Lower leg skin (tissue), 3 donors: ENCODE measurements at regions not wholly inside any gene's neighbourhood (a gene's known extent, or its start where the extent isn't known, plus 50 kb on each side); places are given as distances from the start of the nearest gene placed in this dataset.

Source experiments
- POLR2A ChIP-seq, 2 donors: fragments of 450-650 bp; IDR thresholded peaks; one replicate each; pipeline ENCODE4 v1.6.1; 2016 to 2017; ENCODE audit warnings: antibody characterized with exemption in 2 of 2, mild to moderate bottlenecking in 1 of 2, moderate library complexity in 1 of 2
- TF ChIP-seq, protein P1 (sequence below), 3 donors: fragments of 450-650 bp; IDR thresholded peaks; one replicate each; pipeline ENCODE4 v1.5.1; 2016; ENCODE audit warnings: antibody characterized with exemption in 3 of 3, mild to moderate bottlenecking in 3 of 3, moderate library complexity in 2 of 3

DNA sequence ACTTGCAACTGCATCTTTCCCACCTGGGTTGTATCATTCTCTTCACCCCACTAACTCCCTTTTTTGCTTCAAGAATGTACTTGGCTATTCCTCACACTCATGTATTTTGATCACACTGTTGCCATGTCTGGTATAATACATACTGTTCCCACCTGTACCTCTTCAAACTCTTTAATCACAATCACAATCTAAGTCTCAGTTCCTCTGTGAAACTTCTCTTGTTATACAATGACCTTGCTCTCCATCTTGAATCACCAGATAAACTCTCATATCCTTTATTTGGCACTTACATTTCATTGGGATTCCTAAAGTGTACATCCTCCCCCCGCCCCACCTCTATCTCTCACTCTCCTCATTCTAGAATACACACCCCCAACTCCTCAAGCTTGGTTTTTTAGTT lies 516.0 kb upstream of the CHORDC1 start:
- TF ChIP-seq, protein P1, sequence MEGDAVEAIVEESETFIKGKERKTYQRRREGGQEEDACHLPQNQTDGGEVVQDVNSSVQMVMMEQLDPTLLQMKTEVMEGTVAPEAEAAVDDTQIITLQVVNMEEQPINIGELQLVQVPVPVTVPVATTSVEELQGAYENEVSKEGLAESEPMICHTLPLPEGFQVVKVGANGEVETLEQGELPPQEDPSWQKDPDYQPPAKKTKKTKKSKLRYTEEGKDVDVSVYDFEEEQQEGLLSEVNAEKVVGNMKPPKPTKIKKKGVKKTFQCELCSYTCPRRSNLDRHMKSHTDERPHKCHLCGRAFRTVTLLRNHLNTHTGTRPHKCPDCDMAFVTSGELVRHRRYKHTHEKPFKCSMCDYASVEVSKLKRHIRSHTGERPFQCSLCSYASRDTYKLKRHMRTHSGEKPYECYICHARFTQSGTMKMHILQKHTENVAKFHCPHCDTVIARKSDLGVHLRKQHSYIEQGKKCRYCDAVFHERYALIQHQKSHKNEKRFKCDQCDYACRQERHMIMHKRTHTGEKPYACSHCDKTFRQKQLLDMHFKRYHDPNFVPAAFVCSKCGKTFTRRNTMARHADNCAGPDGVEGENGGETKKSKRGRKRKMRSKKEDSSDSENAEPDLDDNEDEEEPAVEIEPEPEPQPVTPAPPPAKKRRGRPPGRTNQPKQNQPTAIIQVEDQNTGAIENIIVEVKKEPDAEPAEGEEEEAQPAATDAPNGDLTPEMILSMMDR (IDR thresholded peaks at IDR 0.05) = no peak
- no peak for TF ChIP-seq POLR2A (IDR thresholded peaks at IDR 0.05)
